ENCODE measurements at regions not wholly inside any gene's neighbourhood (a gene's known extent, or its start where the extent isn't known, plus 50 kb on each side); places are given as distances from the start of the nearest gene placed in this dataset.

GRCh38 chr5:43967165-43967564 lies 364.2 kb downstream of the NNT start:
- TF ChIP-seq CTCF (conservative IDR thresholded peaks at IDR 0.05) (no peak), EZH2 (IDR thresholded peaks at IDR 0.05; ENCODE audit: low read depth) (no peak)

Data from PC-9 (cell line).